A549 (cell line): ENCODE measurements at regions not wholly inside any gene's neighbourhood (a gene's known extent, or its start where the extent isn't known, plus 50 kb on each side); places are given as distances from the start of the nearest gene placed in this dataset.

Experiments used
- ATAC-seq, 2 experiments: fragments of 200-7000 bp in 1 of 2; fragments of >200 bp in 1 of 2; cut with Nextera tagmentation in 1 of 2; cut with Tn5 transposase in 1 of 2; 3 replicates each; pipeline versions ENCODE4 v1.8.0 to v1.9.1; 2018 to 2020; ENCODE audit warnings: mild to moderate bottlenecking in 1 of 2, moderate library complexity in 1 of 2
- CTCF ChIA-PET: fragments of 300-600 bp; sonication (Branson Sonifier 250); formaldehyde crosslinking; extraction: SDS; loops from one replicate; lab custom pipeline; 2021; ENCODE audit warnings: antibody characterized with exemption, inconsistent platforms; lab: Yijun Ruan, JAX
- POLR2A ChIA-PET: fragments of 350-600 bp; formaldehyde crosslinking; extraction: SDS; loops from one replicate; lab custom pipeline; 2021; ENCODE audit warnings: antibody characterized with exemption, inconsistent platforms; lab: Yijun Ruan, JAX
- DNase-seq, 2 experiments: peaks; one replicate each; pipeline versions ENCODE4 v3.0.0 to v3.0.0-alpha.2; 2011 to 2016; ENCODE audit warnings: low read depth in 1 of 2, low spot score in 1 of 2
- FAIRE-seq: peaks from 2 replicates; lab custom pipeline; 2011; peaks lifted over from hg19 to GRCh38; lab: Jason Lieb, UNC
- H3K27ac ChIP-seq, 2 experiments: fragments of >200 bp; sonication (Bioruptor Twin); formaldehyde crosslinking; 3 replicates each; pipeline ENCODE4 v1.5.1; 2016 to 2017
- H3K4me1 ChIP-seq: fragments of >200 bp; sonication (Bioruptor Twin); formaldehyde crosslinking; 3 replicates; pipeline ENCODE4 v1.6.1; 2016
- H3K4me2 ChIP-seq: fragments of >200 bp; sonication (Bioruptor Twin); formaldehyde crosslinking; 3 replicates; pipeline ENCODE4 v1.6.1; 2016
- H3K4me3 ChIP-seq: fragments of >200 bp; sonication (Bioruptor Twin); formaldehyde crosslinking; 3 replicates; pipeline ENCODE4 v1.5.1; 2016
- H3K9me3 ChIP-seq: fragments of >200 bp; sonication (Bioruptor Twin); formaldehyde crosslinking; 3 replicates; pipeline ENCODE4 v1.6.1; 2016
- CBX2 ChIP-seq: fragments of 200-600 bp; sonication (generic); IDR thresholded peaks from 2 replicates; pipeline ENCODE4 v1.6.1; 2016; ENCODE audit warnings: low read depth, mild to moderate bottlenecking, borderline replicate concordance
- CHD2 ChIP-seq: fragments of 150-350 bp; IDR thresholded peaks from 2 replicates; pipeline ENCODE4 v1.6.1; 2014; ENCODE audit warnings: low read length; ENCODE audit not compliant: partially characterized antibody
- EHF ChIP-seq: fragments of 250-450 bp; sonication (Bioruptor Pico); IDR thresholded peaks from 2 replicates; pipeline ENCODE4 v1.5.0; 2020; ENCODE audit warnings: mild to moderate bottlenecking
- ELK1 ChIP-seq: fragments of 150-350 bp; IDR thresholded peaks from 2 replicates; pipeline ENCODE4 v1.6.1; 2014; ENCODE audit warnings: low read depth, mild to moderate bottlenecking, low read length
- EP300 ChIP-seq, 2 experiments: fragments of >200 bp; sonication (Bioruptor Twin); formaldehyde crosslinking; IDR thresholded peaks; 2 replicates in 1 of 2; 3 replicates in 1 of 2; pipeline ENCODE4 v1.6.1; 2016 to 2017
- FOSL2 ChIP-seq, 2 experiments: fragments of 450-650 bp in 1 of 2; fragments of >200 bp in 1 of 2; sonication (Bioruptor Twin) in 1 of 2; formaldehyde crosslinking; IDR thresholded peaks; 2 replicates each; pipeline versions ENCODE4 v1.5.0 to v1.6.1; 2016 to 2020; ENCODE audit warnings: mild to moderate bottlenecking in 1 of 2, moderate library complexity in 1 of 2
- FOXS1 ChIP-seq: fragments of 250-450 bp; sonication (Bioruptor Pico); IDR thresholded peaks from 2 replicates; pipeline ENCODE4 v1.5.0; 2020; ENCODE audit warnings: mild to moderate bottlenecking, moderate library complexity
- HDAC2 ChIP-seq: fragments of 200-600 bp; sonication (generic); IDR thresholded peaks from 2 replicates; pipeline ENCODE4 v1.6.1; 2016
- HES2 ChIP-seq: fragments of >200 bp; sonication (Bioruptor Twin); formaldehyde crosslinking; IDR thresholded peaks from 2 replicates; pipeline ENCODE4 v1.6.1; 2016
- HEYL ChIP-seq: fragments of 250-450 bp; sonication (Bioruptor Pico); IDR thresholded peaks from 2 replicates; pipeline ENCODE4 v1.8.0; 2021; ENCODE audit warnings: mild to moderate bottlenecking, moderate library complexity
- HOXA7 ChIP-seq: fragments of 250-450 bp; sonication (Bioruptor Pico); IDR thresholded peaks from 2 replicates; pipeline ENCODE4 v1.5.0; 2020; ENCODE audit warnings: mild to moderate bottlenecking, moderate library complexity
- HOXB13 ChIP-seq: fragments of 250-450 bp; sonication (Bioruptor Pico); IDR thresholded peaks from 2 replicates; pipeline ENCODE4 v1.5.0; 2020; ENCODE audit warnings: low read depth, mild to moderate bottlenecking, moderate library complexity
- HOXB5 ChIP-seq: fragments of 250-450 bp; sonication (Bioruptor Pico); IDR thresholded peaks from 2 replicates; pipeline ENCODE4 v1.5.0; 2020; ENCODE audit warnings: mild to moderate bottlenecking, moderate library complexity
- JUN ChIP-seq, 2 experiments: fragments of >200 bp; sonication (Bioruptor Twin); formaldehyde crosslinking; IDR thresholded peaks; 2 replicates in 1 of 2; 3 replicates in 1 of 2; pipeline ENCODE4 v1.6.1; 2016 to 2017
- JUNB ChIP-seq: fragments of >200 bp; sonication (Bioruptor Twin); formaldehyde crosslinking; IDR thresholded peaks from 2 replicates; pipeline ENCODE4 v1.6.1; 2016
- KDM5A ChIP-seq: fragments of 200-600 bp; sonication (generic); IDR thresholded peaks from 2 replicates; pipeline ENCODE4 v1.6.1; 2016; ENCODE audit warnings: antibody characterized with exemption, mild to moderate bottlenecking
- MAZ ChIP-seq: fragments of 150-350 bp; IDR thresholded peaks from 2 replicates; pipeline ENCODE4 v1.6.1; 2014; ENCODE audit warnings: antibody characterized with exemption, low read depth, low read length, borderline replicate concordance
- MYC ChIP-seq: IDR thresholded peaks from 2 replicates; pipeline ENCODE4 v1.6.1; 2012; ENCODE audit warnings: mild to moderate bottlenecking, inconsistent platforms, low read length, improper control_type of control experiment, borderline replicate concordance
- NPAS2 ChIP-seq: fragments of 250-450 bp; sonication (Bioruptor Pico); IDR thresholded peaks from 2 replicates; pipeline ENCODE4 v1.8.0; 2022; ENCODE audit warnings: mild to moderate bottlenecking, moderate library complexity, borderline replicate concordance
- NR3C1 ChIP-seq: fragments of >200 bp; sonication (Bioruptor Twin); formaldehyde crosslinking; IDR thresholded peaks from 3 replicates; pipeline ENCODE4 v1.6.1; 2017
- POLR2A ChIP-seq: IDR thresholded peaks from 2 replicates; pipeline ENCODE4 v1.6.1; 2012; ENCODE audit warnings: mild to moderate bottlenecking, low read length
- POLR2AphosphoS2 ChIP-seq: conservative IDR thresholded peaks from 2 replicates; pipeline ENCODE4 v1.6.1; 2012; ENCODE audit warnings: low read length, improper control_type of control experiment, inconsistent platforms
- RAD21 ChIP-seq, 2 experiments: fragments of >200 bp in 1 of 2; sonication (Bioruptor Twin) in 1 of 2; formaldehyde crosslinking in 1 of 2; IDR thresholded peaks in 1 of 2; conservative IDR thresholded peaks in 1 of 2; 2 replicates in 1 of 2; 3 replicates in 1 of 2; pipeline ENCODE4 v1.6.1; 2012 to 2018; ENCODE audit warnings: inconsistent platforms in 1 of 2
- RARB ChIP-seq: fragments of 250-450 bp; sonication (Bioruptor Pico); IDR thresholded peaks from 2 replicates; pipeline ENCODE4 v1.8.0; 2021; ENCODE audit warnings: mild to moderate bottlenecking, moderate library complexity
- REST ChIP-seq: fragments of 200-600 bp; sonication (generic); IDR thresholded peaks from 2 replicates; pipeline ENCODE4 v1.6.1; 2016; ENCODE audit warnings: antibody characterized with exemption, mild to moderate bottlenecking, moderate library complexity
- RNF2 ChIP-seq: fragments of 200-600 bp; sonication (generic); IDR thresholded peaks from 2 replicates; pipeline ENCODE4 v1.6.1; 2016; ENCODE audit warnings: low read depth, mild to moderate bottlenecking, antibody characterized with exemption, moderate library complexity, borderline replicate concordance
- SMC3 ChIP-seq: fragments of >200 bp; sonication (Bioruptor Twin); formaldehyde crosslinking; IDR thresholded peaks from 3 replicates; pipeline ENCODE4 v1.6.1; 2018; ENCODE audit warnings: inconsistent platforms
- SREBF2 ChIP-seq: fragments of 450-650 bp; IDR thresholded peaks from 2 replicates; pipeline ENCODE4 v1.6.1; 2014; ENCODE audit warnings: mild to moderate bottlenecking, moderate library complexity
- USF2 ChIP-seq: fragments of 450-650 bp; IDR thresholded peaks from 2 replicates; pipeline ENCODE4 v1.6.1; 2014; ENCODE audit warnings: antibody characterized with exemption
- ZSCAN20 ChIP-seq: fragments of 250-450 bp; sonication (Bioruptor Pico); IDR thresholded peaks from 2 replicates; pipeline ENCODE4 v1.8.0; 2022; ENCODE audit warnings: mild to moderate bottlenecking, moderate library complexity
- WGBS: methylation state at CpG from one replicate; pipeline ENCODE4 v1.1.6; 2017; ENCODE audit errors: missing lambda C conversion rate; 5-methylcytosine and 5-hydroxymethylcytosine counted together

- no peak for ATAC-seq
- WGBS, result 2% methylated on average over 2 of the region's 2 CpGs
- no peak for DNase-seq
Observed at GRCh38 chr6:120853489-120853888, 480.8 kb downstream of the TBC1D32 start.

GRCh38 chr6:120852293-120852849, 481.9 kb downstream of the TBC1D32 start:
- H3K9me3 ChIP-seq, result no peaks in the 10 kb centered on the region
- POLR2A ChIA-PET, result no interaction called here
- H3K4me1 ChIP-seq, result no peaks in the 10 kb centered on the region
- H3K4me3 ChIP-seq, result no peak overlapping the region
- 0% methylated on average over 1 of the region's 1 CpG for WGBS
- DNase-seq, result no peak
- no peak for ATAC-seq
- H3K27ac ChIP-seq, result no peak overlapping the region
- no peak for TF ChIP-seq KDM5A
- no peak for TF ChIP-seq HOXA7
- TF ChIP-seq SREBF2, result no peak
- TF ChIP-seq HOXB13 (CRISPR knock-in tag), result no peak
- TF ChIP-seq FOSL2 (IDR thresholded peaks at IDR 0.05), result no peak
- no peak for TF ChIP-seq FOSL2 (CRISPR knock-in tag; IDR thresholded peaks at IDR 0.05)
- no peak for TF ChIP-seq EP300 (IDR thresholded peaks at IDR 0.05)
- TF ChIP-seq CHD2, result no peak
- TF ChIP-seq EHF (CRISPR knock-in tag), result no peak
- no peak for TF ChIP-seq CBX2
- TF ChIP-seq HEYL, result no peak
- no peak for TF ChIP-seq JUN (IDR thresholded peaks at IDR 0.05)
- TF ChIP-seq RNF2, result no peak
- TF ChIP-seq POLR2AphosphoS2, result no peak
- no peak for TF ChIP-seq RARB
- no peak for TF ChIP-seq HES2
- TF ChIP-seq, all 56 proteins: peak for 0
- H3K4me2 ChIP-seq, result no peak overlapping the region
- CTCF ChIA-PET, result no interaction called here
- FAIRE-seq, result no peak

More at GRCh38 chr6:120853489-120853888, 480.8 kb downstream of the TBC1D32 start:
- no peak overlapping the region for H3K4me3 ChIP-seq
- no peak overlapping the region for H3K4me2 ChIP-seq
- no peaks in the 10 kb centered on the region for H3K4me1 ChIP-seq
- POLR2A ChIA-PET, result no interaction called here
- TF ChIP-seq MYC, result no peak
- no peak for TF ChIP-seq ELK1
- no peak for TF ChIP-seq SMC3
- no peak for TF ChIP-seq NR3C1
- no peak for TF ChIP-seq RARB
- TF ChIP-seq RAD21 (conservative IDR thresholded peaks at IDR 0.05 in 1 of 2, IDR thresholded peaks at IDR 0.05 in 1 of 2), result no peak
- no peak for TF ChIP-seq POLR2A
- TF ChIP-seq HOXB13 (CRISPR knock-in tag), result no peak
- no peak for TF ChIP-seq HOXB5
- TF ChIP-seq JUNB, result no peak
- no peak for TF ChIP-seq ZSCAN20
- TF ChIP-seq HDAC2, result no peak
- TF ChIP-seq REST, result no peak
- no peak for TF ChIP-seq CBX2
- no peak for TF ChIP-seq FOXS1 (CRISPR knock-in tag)
- TF ChIP-seq USF2, result no peak
- TF ChIP-seq NPAS2 (CRISPR knock-in tag), result no peak
- no peak for TF ChIP-seq MAZ
- TF ChIP-seq, all 56 proteins: peak for 0
- H3K9me3 ChIP-seq, result no peaks in the 10 kb centered on the region
- FAIRE-seq, result no peak
- no peak overlapping the region for H3K27ac ChIP-seq
- CTCF ChIA-PET, result no interaction called here
